ENCODE measurements at regions not wholly inside any gene's neighbourhood (a gene's known extent, or its start where the extent isn't known, plus 50 kb on each side); places are given as distances from the start of the nearest gene placed in this dataset.
A peak's percentile ranks its signal among the peaks of the same experiment; 100 is the strongest.

DNA sequence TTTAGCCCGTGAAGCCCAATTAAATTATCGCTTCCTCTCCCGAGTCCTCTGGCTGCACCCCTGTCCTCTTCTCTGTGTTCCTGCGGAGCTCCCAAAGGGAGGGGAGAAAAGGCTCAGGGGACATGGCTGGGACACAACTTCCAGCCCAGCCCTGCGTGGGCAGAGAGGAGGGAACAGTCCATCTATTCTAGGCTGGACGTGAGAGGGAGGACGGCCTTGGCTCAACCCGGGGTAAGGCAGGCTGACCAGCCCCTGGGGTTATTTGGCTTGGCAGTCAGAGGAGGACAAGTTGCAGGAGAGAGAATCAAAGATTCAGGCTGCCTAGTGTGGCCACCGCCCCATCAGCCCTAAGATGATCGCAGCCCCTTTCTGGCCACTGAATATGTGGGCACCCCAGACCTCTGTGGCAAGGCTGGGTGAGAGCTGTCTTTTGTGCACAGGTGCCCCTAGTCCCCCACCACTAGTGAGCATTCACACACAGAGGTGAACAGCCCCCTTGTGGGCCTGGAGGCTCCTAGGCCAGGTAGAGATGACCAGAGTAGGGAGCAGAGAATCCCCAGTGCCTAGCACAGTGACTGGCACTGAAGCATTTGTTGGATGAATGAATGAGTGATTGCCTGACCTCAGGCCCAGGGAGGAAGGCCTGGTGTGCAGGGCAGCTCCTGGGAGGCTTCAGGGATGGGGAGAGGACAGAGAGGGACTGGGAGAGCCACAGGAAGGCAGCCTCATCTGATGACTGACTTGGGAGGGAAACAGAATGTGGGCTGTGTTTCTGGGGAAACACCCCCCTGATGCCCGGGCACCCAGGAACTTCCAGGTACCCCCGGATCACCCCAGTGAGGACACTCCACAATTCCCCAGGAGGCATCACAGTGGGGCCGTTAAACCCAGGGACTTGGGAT is 133.9 kb downstream of the C9orf50 start:
- DNase-seq, result no peak

DNA sequence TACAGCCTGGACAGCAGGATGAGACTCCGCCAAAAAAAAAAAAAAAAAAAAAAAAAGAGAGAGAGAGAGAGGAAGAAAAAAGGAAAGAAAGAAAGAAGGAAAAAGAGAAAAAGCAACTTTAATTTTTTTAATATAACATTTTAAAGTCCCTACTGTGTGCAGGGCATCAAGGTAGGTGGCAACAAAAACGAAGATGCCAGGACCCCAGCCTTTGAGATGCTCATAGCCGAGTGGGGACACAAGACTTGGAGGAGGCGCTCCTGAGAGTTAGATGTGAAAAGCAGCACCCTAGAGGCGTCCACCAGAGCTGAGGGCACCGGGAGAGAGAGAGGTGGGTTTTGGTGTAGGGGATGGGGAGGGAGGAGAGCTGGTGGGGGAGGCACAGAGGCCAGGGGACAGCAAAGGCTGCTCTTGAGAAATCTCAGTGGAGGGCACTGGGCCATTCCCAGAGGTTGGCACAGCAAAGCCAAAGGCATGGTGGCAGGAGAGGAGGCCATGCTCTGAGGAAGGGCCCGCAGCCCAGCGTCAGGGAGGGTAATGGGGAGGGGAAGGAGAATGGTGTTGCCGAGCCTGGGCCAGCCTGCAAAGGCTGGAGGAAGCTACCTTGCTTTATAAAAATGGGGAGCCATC is 135.6 kb downstream of the C9orf50 start:
- no peak for DNase-seq

DNA sequence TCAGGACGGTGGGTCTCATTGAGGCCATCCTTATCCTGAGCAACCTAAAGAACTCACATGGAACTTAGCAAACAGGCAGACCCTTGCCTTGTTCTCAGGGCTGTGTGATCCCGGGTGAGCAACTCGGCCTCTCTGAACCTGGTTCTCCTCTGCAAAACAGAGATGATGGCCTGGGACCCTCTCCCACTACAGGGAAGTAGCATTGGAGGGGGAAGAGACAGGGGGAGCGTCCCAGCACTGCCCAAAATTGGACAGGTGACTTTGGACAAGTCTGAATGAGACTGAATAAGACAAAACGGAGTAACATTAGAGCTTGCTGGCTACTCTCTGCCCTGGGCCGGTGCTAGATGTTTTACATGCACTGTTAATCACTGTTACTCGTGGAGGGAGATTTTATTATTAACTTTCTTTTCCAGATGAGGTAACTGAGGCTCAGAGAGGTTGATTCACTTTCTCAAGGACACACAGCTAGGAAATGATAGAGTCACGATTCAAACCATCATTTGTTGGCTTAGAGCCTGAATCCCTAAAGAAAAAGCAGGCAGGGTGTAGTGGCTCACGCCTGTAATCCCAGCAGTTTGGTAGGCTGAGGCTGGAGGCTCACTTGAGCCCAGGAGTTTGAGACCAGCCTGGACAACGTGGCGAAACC is 136.4 kb downstream of the C9orf50 start:
- DNase-seq, result no peak

DNA sequence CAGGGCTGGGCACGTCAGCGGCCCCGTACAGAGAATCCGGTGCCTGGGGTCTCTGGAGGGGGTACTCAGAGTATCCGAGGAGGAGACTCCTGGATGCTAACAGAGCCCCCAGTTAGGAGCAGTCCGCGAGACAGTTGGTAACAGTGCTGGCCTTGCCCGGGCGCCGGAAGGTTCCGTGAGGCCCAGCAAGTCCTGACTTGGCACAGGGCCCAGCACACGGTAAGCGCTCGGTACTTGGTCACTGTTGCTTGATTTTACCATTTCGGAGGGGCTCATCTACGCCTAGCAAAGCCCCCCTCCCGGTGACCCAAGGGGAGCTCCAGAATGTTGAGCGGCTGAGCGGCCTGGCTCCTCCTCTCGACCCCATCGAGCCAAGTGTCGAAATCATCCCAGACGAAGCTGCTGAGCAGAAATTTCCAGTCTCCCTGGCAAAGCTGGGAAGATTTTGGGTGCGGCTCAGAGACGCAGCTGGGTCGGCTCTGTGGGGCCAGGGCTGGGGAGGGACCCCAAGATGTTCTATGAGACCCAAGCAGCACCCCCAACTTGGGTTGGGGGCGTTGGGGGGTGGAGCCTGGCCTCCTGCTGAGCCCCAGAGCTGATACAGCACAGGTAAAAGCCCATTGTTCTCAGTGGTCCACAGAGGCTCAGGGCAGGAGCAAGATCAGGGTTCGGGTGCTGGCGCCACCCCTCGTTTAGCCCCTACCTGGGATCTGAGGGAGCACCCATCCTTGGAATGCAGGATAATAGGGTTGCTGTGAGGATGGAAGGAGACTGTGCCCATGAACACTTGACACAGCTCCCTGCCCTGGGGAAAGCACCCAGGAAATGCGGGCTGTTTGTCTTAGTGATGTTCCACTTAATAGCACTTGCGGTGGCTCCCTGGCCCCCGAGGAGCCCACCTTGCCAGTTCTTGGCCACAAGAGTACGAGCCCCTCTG is 137.2 kb downstream of the C9orf50 start:
- DNase-seq, result peak; percentile 39

DNA sequence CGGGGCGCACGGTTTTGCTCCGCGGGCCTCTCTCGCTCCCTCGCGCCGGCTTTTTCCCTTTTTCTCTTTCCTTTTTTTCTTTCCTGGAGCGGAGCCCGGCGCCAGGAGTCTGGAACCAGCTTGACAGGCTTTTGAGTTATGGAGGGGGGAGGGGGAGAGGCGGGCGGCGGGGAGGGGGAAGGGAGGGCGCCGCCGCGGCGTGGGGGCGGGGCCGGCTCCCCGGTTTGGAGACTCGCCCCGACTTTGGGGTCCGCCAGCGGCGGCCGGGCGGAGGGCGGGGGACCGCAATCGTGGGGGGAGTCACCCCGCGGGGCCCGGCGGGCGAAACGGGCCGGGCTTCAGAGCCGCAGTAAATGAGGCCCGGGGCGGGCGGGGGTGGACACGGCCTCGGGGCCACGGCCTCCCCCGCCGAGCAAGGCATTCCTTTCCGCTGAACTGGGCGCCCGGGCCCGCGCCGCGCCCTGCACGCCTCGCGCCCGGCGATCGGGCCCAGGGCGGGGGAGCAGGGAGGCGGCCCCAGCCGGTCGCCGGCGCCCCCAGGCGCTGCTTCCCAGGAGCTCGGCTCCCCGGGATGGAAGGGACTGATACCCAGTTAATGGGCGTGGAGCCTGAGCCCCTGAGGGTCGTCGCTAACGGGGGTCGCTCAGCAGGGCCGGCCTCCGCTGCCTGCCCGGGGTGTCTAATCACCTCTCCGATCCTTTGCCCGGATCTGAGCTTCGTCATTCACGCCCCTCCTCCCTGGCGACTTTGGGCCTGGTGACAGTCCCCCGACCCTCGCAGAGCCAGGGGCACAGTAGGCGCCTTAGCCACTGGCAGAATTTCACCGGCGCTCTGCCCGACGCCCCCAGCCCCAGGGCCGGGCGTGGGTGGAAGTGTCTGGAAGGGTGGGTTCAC is 138.1 kb downstream of the C9orf50 start:
- DNase-seq, result peak; percentile 33

DNA sequence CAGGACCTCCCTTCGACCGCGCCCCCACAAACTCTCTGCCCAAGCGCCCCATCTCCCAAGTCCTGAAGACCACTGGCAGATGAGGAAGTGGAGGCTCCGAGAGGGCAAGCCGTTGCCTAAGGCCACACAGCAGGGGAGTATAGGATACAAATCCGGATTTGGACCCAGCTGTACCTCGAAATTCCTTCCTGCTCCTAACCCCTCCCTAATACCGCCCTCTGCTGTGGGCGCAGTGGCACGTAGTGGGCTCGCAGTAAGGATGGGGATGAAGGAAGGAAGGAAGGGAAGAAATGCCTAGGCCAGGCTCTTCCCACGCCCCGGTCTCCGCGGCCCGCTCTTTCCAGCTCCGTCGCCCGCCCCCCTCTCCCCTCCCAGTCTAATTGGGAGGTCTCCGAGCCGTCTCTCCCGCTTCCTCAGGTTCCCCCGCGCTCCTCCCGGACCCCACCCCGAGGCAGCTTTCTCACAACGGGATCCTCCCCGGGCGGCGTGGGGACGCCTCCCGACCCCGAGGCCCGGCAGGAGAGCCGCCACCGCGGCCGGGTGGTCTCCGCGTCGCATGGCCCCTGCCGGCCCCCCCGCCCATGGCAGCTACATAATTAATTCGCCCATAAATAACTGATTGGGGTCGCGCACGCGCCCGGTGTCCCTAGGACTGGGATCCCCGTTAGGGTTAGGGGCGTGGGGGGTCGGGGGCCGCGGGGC is 138.9 kb downstream of the C9orf50 start:
- DNase-seq, result no peak

DNA sequence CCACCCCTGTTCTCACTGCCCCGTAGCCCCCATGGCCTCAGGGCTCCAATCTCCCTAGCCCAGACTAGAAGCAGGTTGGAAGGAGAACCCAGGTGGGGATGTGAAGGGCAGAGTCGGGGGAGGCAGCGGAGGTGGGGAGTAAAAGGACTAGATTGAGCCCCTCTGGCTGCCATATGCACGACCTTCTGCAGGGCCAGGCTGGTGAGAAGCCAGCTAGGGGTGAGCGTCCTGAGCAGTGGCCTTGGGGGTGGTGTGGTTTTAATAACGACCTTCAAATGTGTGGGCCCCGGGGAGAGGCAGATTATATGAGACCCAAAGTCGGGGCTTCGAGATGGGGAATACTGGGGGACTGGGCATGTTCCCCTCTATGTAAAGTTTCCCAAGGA is 139.5 kb downstream of the C9orf50 start:
- DNase-seq, result no peak

DNA sequence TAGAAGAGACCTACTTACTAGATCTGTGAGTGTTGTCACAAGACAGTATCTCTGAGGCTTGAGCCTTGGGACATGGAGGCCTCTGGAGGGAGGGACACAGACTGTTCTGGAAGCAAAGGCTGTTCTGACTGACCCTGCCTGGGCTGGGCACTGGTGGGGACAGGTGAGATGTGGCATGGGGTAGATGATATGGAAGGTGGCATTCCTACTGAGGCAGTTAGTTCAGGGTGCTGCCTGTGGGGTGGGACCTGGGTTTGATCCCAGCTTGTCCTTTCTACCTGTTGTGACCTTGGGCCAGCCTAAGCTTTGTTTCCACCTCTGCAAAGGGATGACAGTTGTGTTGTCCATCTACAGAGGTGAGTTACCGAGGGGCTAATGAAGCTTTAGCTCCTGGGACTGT is 140.2 kb downstream of the C9orf50 start:
- no peak for DNase-seq

DNA sequence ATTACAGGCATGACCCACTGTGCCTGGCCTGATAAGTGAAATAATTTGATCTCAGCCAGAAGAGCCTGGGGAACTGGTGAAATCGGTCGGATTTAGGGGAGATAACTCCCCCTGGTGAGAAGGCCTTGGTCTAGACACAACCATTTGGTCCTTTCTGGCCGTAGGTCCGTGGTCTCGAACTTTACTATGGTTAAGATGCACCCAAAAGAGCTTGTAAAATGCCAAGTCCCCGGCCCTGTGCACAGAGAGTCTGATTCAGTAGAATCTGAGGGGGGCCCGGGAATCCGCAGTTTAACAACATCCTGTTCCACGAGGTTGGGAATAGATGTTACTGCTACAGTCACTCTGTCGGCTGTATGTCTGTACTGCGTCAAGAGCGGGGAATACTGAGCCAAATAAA is 140.7 kb downstream of the C9orf50 start:
- no peak for DNase-seq

DNA sequence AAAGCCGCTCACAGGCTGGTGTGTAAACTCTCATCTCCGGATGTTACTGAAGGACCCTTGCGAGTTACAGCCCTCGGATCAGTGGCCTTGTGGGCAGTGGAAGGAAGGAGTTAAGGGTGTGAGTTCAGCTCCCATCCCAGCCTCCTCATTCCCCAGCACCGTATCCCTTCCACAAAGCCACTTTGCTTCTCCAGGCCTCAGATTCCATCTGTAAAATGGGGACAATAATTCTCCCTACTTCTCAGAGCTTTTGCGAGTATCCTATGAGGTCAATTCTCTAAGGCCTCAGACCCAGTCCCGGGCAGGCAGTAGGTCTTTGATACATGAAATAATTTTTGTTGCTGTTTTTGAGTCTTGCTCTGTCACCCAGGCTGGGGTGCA is 141.3 kb downstream of the C9orf50 start:
- no peak for DNase-seq

DNA sequence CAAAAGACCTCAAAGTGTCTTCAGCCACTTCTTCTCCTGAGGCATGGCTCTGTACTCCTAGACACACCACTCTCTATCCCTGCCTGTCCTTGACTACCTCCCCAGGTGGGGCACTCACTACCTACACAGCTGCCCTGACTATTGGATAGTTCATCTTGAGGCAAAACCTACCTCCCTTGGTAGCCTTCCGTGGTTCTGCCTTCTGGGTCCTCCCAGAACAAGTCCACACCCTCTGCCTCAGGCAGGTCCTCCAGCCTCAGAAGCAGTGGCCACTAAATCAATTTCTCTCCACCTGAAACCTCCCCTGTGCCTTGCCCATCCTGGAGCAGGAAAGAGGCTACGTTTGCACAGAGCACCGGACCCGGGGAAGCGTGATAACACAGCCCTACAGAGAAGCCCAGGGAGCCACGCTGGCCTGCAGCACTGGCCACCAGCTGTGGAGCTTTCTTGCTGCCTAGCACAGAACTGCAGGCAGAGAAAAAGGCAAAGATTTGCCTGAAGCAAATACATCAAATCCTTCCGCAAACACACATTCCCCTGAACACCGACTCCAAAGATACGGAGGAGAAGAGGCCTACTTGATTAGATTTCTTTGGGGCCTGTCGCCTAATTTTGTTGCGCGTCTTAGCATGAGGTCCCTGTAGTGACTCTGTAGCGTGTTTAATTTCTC is 141.8 kb downstream of the C9orf50 start:
- no peak for DNase-seq

DNA sequence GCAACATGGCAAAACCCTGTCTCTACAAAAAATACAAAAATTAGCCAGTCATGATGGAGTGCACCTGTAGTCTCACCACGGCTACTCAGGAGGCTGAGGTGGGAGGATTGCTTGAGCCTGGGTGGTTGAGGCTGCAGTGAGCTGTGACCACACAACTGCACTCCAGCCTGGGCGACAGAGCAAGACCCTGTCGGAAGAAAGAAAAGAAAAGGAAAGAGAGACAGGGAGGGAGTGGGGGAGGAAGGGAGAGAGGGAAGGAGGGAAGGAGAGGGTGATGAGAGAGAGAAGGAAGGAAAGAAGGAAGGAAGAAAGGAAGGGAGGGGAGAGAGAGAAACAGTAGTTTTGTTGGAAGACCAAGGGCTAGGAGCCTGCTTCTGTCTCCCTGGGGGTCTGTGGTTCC is 142.4 kb downstream of the C9orf50 start:
- no peak for DNase-seq

DNA sequence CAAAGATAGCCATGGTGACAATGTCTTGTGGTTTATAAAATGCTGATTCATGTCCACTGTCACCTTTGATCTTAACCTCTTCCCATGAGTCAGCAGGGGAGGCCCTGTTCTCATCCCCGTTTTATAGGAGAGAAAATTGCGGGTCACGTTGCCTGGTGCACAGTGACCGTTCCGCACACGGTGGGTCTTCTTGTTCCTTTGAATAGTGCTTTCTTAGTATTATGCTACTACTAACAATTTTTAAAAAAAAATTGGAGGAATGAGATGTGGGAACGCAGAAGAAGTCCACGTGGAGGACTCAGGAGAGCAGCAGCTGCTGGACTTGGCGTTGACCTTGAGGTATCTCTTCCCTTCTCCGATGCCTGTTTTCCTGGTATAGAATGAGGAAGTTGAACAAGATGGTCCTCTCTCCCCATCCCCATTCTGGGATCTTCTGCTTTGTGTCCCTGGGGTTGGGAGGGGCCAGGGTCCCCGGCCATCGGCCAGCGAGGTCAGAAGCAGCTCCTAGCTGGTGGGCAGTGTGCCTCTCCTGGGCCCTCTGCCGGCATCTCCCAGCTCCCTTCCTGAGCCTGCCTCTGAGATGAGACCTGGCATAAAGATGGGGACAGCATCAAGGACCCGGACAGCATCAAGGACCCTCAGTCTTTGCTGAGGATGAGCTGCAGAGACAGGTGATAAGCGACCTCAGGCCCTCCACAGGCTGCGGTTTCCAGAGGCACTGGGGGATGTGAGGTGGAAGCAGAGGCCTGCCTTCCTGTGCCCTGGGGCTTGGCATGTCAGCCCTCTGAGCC is 143.9 kb downstream of the C9orf50 start:
- DNase-seq, result no peak

DNA sequence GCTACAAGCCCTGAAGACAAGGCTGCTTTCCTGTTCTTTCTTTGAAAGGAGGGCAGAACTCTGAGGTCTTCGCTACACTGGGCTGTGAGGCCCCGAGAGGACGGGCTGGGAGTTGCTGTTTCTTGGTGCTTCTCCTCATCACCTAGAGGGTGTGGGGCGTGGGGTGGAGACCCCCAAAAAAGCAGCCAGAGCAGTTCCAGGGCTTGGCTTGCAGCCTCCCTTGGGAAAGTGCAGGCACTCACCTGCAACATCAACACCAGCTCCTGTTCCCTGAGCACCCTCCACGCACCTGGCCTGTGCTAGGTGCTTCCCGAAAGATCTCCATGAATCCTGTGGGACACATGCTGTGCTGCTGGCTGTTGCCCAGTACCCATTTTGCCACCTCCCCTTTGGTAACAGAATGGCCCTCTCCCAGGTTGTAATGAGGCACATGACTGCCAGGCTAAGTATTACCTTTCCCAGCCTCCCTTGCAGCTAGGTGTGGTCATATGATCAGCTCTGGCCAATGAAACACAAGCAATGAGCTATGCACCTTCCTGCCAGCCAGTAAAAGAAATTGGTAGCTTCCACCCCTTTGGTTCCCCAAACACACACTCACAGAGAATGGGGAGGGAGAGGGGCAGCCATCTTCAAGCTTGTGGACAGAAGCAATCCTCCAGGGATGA is 146.0 kb downstream of the C9orf50 start:
- DNase-seq, result no peak

DNA sequence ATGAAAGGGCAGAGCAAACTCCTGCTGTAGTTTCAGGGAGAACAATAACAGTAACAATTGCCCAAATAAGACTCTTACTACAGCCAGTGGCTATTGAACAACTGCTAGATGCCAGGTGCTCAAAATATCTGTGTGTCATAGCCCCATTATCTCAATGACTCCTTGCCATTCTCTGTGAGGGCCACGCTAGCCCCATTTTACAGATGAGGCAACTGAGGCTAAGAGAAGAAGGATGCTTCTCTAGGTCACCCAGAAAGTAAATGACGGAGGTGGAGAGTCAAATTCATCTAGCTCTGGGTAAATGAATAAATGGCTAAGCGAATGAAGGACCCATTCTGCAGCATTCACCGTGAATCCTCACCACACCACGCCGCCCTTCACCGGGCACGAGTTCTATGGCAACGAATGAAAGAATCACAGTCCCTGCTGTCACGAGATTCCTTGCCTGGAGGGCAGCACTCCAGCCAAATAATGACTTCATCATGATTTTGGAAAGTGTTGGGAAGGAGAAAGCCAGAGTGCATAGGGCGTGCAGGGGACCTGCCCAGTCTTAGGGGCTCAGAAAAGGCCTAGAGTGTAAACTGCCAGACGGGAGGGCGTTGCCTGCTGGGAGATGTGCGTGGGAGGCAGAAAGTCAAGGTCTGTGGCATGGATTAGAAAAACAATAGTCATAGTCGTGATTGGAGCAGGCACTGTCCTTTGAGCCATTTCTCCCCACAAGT is 147.2 kb downstream of the C9orf50 start:
- no peak for DNase-seq

DNA sequence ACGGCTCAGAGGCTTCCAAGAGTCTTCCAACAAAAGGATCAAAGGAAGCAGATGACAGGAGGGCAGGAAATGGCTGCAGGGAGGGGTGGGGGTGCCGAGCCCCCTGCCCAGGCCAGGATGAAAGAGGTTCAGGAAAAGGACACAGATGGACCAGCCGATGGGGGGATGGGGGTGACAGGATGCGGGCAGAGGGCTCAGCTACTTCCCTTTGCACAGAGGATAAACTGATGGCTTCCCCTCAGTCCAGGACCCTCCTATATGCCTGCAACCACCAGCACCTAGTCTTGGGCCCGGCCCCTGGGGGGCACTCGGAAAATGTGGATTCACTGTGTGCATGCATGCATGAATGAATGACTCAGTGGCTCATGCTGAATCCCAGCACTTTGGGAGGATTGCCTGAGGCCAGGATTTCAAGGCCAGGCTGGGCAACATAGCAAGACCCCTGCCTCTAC is 148.2 kb downstream of the C9orf50 start:
- DNase-seq, result no peak

DNA sequence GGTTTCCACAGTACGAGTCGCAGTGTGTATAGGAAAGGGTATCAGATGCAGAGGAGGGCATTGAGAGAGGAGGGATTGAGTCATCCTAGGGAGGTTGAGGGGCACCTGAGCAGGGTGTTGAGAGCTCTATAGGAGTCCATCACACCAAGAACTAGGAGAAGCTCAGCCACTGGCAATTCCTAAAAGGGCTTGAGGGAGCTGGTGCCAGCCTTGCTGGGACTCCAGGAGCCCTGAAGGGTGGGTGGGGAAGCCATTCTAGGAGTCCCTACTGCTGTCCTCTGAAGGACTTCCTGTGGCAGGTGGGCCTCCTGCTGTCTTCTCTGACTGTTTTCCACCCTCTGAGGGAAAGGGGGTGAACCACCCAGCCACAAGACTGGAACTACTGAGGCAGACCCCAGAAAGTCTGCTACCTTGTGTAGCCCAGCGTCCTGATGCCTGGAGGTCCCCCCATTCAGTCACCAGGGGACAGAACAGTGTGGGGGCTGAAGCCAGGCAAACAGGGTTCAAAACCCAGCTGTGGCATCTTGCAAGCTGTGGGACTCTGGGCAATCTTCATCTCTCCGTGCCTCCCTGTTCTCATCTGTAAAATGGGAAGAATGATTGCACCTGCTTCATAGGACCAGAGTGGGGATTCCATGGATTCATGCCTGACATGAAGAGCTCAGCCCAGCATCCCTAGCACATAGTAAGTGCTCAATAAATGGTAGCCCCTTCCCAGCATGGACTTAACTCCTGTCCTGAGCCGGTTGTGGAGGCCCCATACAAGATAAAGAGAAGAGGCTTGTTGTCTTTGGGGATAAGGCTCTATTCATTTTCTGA is 149.5 kb downstream of the C9orf50 start:
- DNase-seq, result peak; percentile 27

DNA sequence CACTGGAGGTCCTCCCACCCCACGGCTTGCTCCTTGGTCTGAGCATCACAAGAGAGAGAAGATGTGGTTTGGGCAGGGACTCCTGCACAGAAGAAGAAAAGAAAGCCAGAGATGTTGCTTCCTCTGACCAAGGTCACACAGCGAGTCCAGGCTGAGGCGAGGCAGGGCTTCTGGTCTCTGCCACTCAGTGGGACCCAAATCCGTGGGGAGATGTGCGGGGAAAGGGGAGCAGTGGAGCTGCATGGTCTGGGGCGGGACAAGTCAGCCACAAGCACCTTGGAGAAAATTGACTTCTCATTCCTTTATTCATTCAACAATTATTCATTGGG is 150.9 kb downstream of the C9orf50 start:
- no peak for DNase-seq

Measured in stimulated activated CD4-positive, alpha-beta T cell treated with anti-CD3 and anti-CD28 coated beads, Interleukin-4, amount 100 ng/mL, for 24 hours (primary cell).